ENCODE measurements at regions not wholly inside any gene's neighbourhood (a gene's known extent, or its start where the extent isn't known, plus 50 kb on each side); places are given as distances from the start of the nearest gene placed in this dataset.

GRCh38 chr1:221303623-221304022 lies 424.4 kb downstream of the HLX start:
- FAIRE-seq (no peak), DNase-seq (ENCODE audit: insufficient read length, low spot score) (no peak)
- no peak for TF ChIP-seq POLR2A (IDR thresholded peaks at IDR 0.05; ENCODE audit: low read depth, low read length)

GRCh38 chr1:221306239-221306638 lies 427.0 kb downstream of the HLX start:
- TF ChIP-seq POLR2A (IDR thresholded peaks at IDR 0.05; ENCODE audit: low read depth, low read length) = no peak

GRCh38 chr1:221308534-221309511 lies 429.6 kb downstream of the HLX start:
- no peak for DNase-seq (ENCODE audit: insufficient read length, low spot score)
- FAIRE-seq = no peak
- no peak for TF ChIP-seq POLR2A (IDR thresholded peaks at IDR 0.05; ENCODE audit: low read depth, low read length)

More at GRCh38 chr1:221306239-221306638, 427.0 kb downstream of the HLX start:
- FAIRE-seq (no peak), DNase-seq (ENCODE audit: insufficient read length, low spot score) (no peak)

GRCh38 chr1:221309723-221310122 lies 430.5 kb downstream of the HLX start:
- FAIRE-seq (no peak), DNase-seq (ENCODE audit: insufficient read length, low spot score) (no peak)
- TF ChIP-seq POLR2A (IDR thresholded peaks at IDR 0.05; ENCODE audit: low read depth, low read length) = no peak

GRCh38 chr1:221310180-221310579 lies 430.9 kb downstream of the HLX start:
- no peak for FAIRE-seq

GRCh38 chr1:221315330-221315729 lies 426.6 kb downstream of the DUSP10 start:
- TF ChIP-seq POLR2A (IDR thresholded peaks at IDR 0.05; ENCODE audit: low read depth, low read length) = no peak

More at GRCh38 chr1:221310180-221310579, 430.9 kb downstream of the HLX start:
- no peak for DNase-seq (ENCODE audit: insufficient read length, low spot score)
- TF ChIP-seq POLR2A (IDR thresholded peaks at IDR 0.05; ENCODE audit: low read depth, low read length) = no peak

GRCh38 chr1:221316491-221317056 lies 425.3 kb downstream of the DUSP10 start:
- TF ChIP-seq POLR2A (IDR thresholded peaks at IDR 0.05; ENCODE audit: low read depth, low read length) = no peak
- FAIRE-seq = no peak
- no peak for DNase-seq (ENCODE audit: insufficient read length, low spot score)

More at GRCh38 chr1:221315330-221315729, 426.6 kb downstream of the DUSP10 start:
- FAIRE-seq (peak; percentile 41), DNase-seq (ENCODE audit: insufficient read length, low spot score) (no peak)

- FAIRE-seq (no peak), DNase-seq (ENCODE audit: insufficient read length, low spot score) (no peak)
- TF ChIP-seq POLR2A (IDR thresholded peaks at IDR 0.05; ENCODE audit: low read depth, low read length) = no peak
Observed at GRCh38 chr1:221317537-221317936, 424.4 kb downstream of the DUSP10 start.

- FAIRE-seq (no peak), DNase-seq (ENCODE audit: insufficient read length, low spot score) (no peak)
- TF ChIP-seq POLR2A (IDR thresholded peaks at IDR 0.05; ENCODE audit: low read depth, low read length) = no peak
Observed at GRCh38 chr1:221327954-221328353, 413.9 kb downstream of the DUSP10 start.

GRCh38 chr1:221328371-221328770 lies 413.5 kb downstream of the DUSP10 start:
- no peak for FAIRE-seq
- TF ChIP-seq POLR2A (IDR thresholded peaks at IDR 0.05; ENCODE audit: low read depth, low read length) = no peak
- no peak for DNase-seq (ENCODE audit: insufficient read length, low spot score)

- no peak for DNase-seq (ENCODE audit: insufficient read length, low spot score)
- FAIRE-seq = no peak
Observed at GRCh38 chr1:221331273-221332183, 410.4 kb downstream of the DUSP10 start.

GRCh38 chr1:221334062-221334461 lies 407.8 kb downstream of the DUSP10 start:
- FAIRE-seq (no peak), DNase-seq (ENCODE audit: insufficient read length, low spot score) (no peak)
- TF ChIP-seq POLR2A (IDR thresholded peaks at IDR 0.05; ENCODE audit: low read depth, low read length) = no peak

More at GRCh38 chr1:221331273-221332183, 410.4 kb downstream of the DUSP10 start:
- no peak for TF ChIP-seq POLR2A (IDR thresholded peaks at IDR 0.05; ENCODE audit: low read depth, low read length)

Data from H54 (cell line).